Renal pelvis (tissue), 1 donor: ENCODE measurements at regions not wholly inside any gene's neighbourhood (a gene's known extent, or its start where the extent isn't known, plus 50 kb on each side); places are given as distances from the start of the nearest gene placed in this dataset.

ENCODE experiments used
- DNase-seq: peaks from one replicate; pipeline ENCODE4 v3.0.0-alpha.2; 2013

DNA sequence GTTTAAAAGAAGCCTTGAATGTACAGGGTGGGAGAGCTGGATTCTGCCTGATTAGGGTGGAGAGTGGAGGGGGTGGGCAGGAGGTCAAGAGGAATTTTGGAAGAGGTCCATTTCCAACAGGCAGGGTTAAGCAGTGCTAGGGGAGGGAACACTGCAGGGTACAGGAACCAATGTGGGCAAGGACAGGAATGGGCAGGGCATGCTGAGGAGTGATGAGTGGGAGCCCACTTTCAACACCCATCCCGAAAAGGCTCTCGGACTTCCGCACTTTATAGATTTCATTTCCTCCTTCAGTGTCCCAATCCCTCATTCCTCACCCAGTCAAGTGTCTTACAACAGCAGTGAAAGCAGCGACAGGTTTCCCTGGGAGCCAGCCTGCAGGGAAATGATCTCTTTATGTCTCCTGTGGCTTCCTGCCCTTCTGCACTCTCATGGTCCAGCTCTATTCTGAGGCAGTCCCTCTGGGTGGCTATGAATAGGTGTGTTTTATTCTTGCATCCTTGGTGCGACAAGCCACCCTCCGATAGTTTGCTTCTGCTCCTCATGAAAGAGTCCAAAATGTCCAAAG is 50.5 kb upstream of the ZNF507 start:
- no peak for DNase-seq
